ENCODE measurements at regions not wholly inside any gene's neighbourhood (a gene's known extent, or its start where the extent isn't known, plus 50 kb on each side); places are given as distances from the start of the nearest gene placed in this dataset.
"Not testable (repeated sequence)": the region's sequence is repeated elsewhere in the genome, so short reads cannot be mapped to it uniquely, and the experiment has no call there.

GRCh38 chr5:99316484-99316883 lies 387.7 kb upstream of the CHD1 start:
- no peak for DNase-seq (ENCODE audit: low read depth in 2 of 2)

GRCh38 chr5:99315413-99316183 lies 386.8 kb upstream of the CHD1 start:
- no peak for DNase-seq (ENCODE audit: low read depth in 2 of 2)

GRCh38 chr5:99314721-99315120 lies 385.9 kb upstream of the CHD1 start:
- DNase-seq (ENCODE audit: low read depth in 2 of 2): no peak

GRCh38 chr5:99308131-99308530 lies 379.3 kb upstream of the CHD1 start:
- DNase-seq (ENCODE audit: low read depth in 2 of 2): no peak

GRCh38 chr5:99305045-99305580 lies 376.3 kb upstream of the CHD1 start:
- no peak for DNase-seq (ENCODE audit: low read depth in 2 of 2)

- no peak for DNase-seq (ENCODE audit: low read depth in 2 of 2)
Measured at GRCh38 chr5:99285606-99286005, 356.8 kb upstream of the CHD1 start.

- no peak for DNase-seq (ENCODE audit: low read depth in 2 of 2)
Measured at GRCh38 chr5:99275128-99275527, 346.3 kb upstream of the CHD1 start.

GRCh38 chr5:99272576-99272975 lies 343.8 kb upstream of the CHD1 start:
- DNase-seq (ENCODE audit: low read depth in 2 of 2): no peak

- DNase-seq (ENCODE audit: low read depth in 2 of 2): no peak
Measured at GRCh38 chr5:99258819-99259218, 330.0 kb upstream of the CHD1 start.

GRCh38 chr5:99248066-99248465 lies 319.3 kb upstream of the CHD1 start:
- DNase-seq (ENCODE audit: low read depth in 2 of 2): no peak

- DNase-seq (ENCODE audit: low read depth in 2 of 2): no peak
Measured at GRCh38 chr5:99247346-99247745, 318.5 kb upstream of the CHD1 start.

GRCh38 chr5:99243111-99243510 lies 314.3 kb upstream of the CHD1 start:
- no peak for DNase-seq (ENCODE audit: low read depth in 2 of 2)

GRCh38 chr5:99239826-99240360 lies 311.1 kb upstream of the CHD1 start:
- no peak for DNase-seq (ENCODE audit: low read depth in 2 of 2)

GRCh38 chr5:99191206-99191745 lies 262.5 kb upstream of the CHD1 start:
- DNase-seq (ENCODE audit: low read depth in 2 of 2): no peak

- no peak for DNase-seq (ENCODE audit: low read depth in 2 of 2)
Measured at GRCh38 chr5:99187611-99188010, 258.8 kb upstream of the CHD1 start.

- DNase-seq (ENCODE audit: low read depth in 2 of 2): no peak
Measured at GRCh38 chr5:99179206-99179605, 250.4 kb upstream of the CHD1 start.

- no peak for DNase-seq (ENCODE audit: low read depth in 2 of 2)
Measured at GRCh38 chr5:99177796-99178195, 249.0 kb upstream of the CHD1 start.

- no peak for DNase-seq (ENCODE audit: low read depth in 2 of 2)
Measured at GRCh38 chr5:99176186-99176585, 247.4 kb upstream of the CHD1 start.

- no peak for DNase-seq (ENCODE audit: low read depth in 2 of 2)
Measured at GRCh38 chr5:99169309-99169708, 240.5 kb upstream of the CHD1 start.

- not testable (repeated sequence) for DNase-seq (ENCODE audit: low read depth in 2 of 2)
Measured at GRCh38 chr5:99161538-99161937, 232.7 kb upstream of the CHD1 start.

GRCh38 chr5:99156688-99157087 lies 227.9 kb upstream of the CHD1 start:
- no peak for DNase-seq (ENCODE audit: low read depth in 2 of 2)

- not testable (repeated sequence) for DNase-seq (ENCODE audit: low read depth in 2 of 2)
Measured at GRCh38 chr5:99143283-99143795, 214.5 kb upstream of the CHD1 start.

- no peak for DNase-seq (ENCODE audit: low read depth in 2 of 2)
Measured at GRCh38 chr5:99141534-99142128, 212.8 kb upstream of the CHD1 start.
